Retinal pigment epithelial cell (primary cell): ENCODE measurements at regions not wholly inside any gene's neighbourhood (a gene's known extent, or its start where the extent isn't known, plus 50 kb on each side); places are given as distances from the start of the nearest gene placed in this dataset.

ENCODE experiments used
- DNase-seq: peaks from one replicate; pipeline ENCODE4 v3.0.0-alpha.2; 2010; ENCODE audit warnings: low read depth
- H3K4me3 ChIP-seq: 2 replicates; pipeline ENCODE4 v1.5.1; 2011; ENCODE audit warnings: mild to moderate bottlenecking, low read length, control low read depth, moderate library complexity
- TF ChIP-seq, protein P1 (sequence below): conservative IDR thresholded peaks from 2 replicates; pipeline ENCODE4 v1.5.1; 2011; ENCODE audit warnings: low read depth, low read length, control low read depth, inconsistent platforms

DNA sequence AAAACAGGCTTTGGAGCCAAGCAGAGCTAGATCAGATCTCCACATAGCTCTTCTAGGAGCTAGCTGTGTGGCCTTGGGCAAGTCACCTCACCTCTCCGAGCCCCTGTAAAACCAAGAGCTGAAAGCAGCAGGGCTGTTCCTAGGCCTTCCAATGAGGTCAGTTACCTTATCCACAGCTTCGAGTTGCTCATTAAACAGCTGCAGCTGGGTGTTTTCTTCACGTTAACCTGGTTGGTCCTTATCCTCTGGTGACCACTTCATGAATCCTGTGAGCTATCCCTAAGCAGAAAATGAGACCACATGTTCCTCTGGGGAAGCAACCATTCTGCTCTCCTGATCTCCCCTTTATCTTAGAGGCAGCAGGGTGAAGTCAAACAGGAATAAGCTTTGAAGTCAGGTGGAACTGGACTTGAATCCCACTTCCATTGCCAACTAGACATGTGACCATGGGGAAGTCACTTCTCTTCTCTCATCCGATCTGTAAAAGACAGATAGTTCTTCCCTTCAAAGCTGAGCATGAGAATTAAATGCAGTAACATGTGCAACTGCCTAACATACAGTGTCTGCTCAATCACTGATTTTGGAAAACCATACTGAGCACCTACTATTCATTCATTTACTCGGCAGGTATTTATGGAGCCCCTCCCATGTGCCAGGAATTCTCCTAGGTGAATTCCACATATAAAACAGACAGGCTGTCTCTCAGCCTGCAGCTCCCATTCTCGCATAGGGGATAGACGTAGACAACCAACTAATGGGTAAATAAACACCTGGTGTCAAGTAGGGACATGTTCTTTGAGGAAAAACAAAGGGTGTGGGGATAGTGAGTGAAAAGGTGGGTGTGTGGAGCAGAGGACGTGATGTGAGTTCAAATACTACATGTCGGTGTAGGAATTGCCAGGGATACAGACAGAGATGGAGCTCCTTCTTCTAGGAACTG lies 111.7 kb upstream of the BOD1 start:
- DNase-seq: no peak
- TF ChIP-seq, protein P1, sequence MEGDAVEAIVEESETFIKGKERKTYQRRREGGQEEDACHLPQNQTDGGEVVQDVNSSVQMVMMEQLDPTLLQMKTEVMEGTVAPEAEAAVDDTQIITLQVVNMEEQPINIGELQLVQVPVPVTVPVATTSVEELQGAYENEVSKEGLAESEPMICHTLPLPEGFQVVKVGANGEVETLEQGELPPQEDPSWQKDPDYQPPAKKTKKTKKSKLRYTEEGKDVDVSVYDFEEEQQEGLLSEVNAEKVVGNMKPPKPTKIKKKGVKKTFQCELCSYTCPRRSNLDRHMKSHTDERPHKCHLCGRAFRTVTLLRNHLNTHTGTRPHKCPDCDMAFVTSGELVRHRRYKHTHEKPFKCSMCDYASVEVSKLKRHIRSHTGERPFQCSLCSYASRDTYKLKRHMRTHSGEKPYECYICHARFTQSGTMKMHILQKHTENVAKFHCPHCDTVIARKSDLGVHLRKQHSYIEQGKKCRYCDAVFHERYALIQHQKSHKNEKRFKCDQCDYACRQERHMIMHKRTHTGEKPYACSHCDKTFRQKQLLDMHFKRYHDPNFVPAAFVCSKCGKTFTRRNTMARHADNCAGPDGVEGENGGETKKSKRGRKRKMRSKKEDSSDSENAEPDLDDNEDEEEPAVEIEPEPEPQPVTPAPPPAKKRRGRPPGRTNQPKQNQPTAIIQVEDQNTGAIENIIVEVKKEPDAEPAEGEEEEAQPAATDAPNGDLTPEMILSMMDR: no peak
- no peak overlapping the region for H3K4me3 ChIP-seq

DNA sequence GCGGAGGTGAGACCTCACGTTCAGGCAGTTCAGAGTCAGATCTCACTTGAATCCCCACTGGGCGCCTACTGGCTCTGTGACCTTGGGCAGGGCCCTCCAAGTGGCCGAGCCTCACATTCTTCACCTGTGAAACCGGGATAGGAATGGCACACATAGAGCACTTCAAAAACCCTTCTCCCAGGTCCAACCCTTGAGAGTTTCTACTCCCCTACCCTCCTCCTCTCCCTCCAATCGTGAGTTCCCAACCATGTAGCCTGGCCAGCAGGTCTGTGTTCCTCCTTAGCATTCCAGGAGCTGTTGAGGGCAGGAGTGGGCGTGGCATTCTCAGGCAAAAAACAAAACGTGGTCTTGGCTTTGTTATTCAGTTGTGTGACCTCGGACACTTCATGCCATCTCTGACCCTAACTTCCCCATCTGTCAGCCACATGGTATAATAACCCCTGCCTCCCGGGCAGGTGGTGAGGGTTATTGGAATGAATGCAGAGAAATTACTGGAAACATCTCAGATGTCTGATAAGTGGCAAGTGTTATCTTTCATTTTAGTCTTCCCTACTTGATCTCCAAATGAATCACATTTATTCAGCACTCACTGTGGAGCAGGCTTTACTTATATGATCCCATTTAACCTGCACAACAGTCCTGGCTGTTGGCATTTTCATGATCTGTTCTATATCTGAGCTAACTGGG lies 112.8 kb upstream of the BOD1 start:
- no peak overlapping the region for H3K4me3 ChIP-seq
- no peak for DNase-seq
- TF ChIP-seq, protein P1: no peak

DNA sequence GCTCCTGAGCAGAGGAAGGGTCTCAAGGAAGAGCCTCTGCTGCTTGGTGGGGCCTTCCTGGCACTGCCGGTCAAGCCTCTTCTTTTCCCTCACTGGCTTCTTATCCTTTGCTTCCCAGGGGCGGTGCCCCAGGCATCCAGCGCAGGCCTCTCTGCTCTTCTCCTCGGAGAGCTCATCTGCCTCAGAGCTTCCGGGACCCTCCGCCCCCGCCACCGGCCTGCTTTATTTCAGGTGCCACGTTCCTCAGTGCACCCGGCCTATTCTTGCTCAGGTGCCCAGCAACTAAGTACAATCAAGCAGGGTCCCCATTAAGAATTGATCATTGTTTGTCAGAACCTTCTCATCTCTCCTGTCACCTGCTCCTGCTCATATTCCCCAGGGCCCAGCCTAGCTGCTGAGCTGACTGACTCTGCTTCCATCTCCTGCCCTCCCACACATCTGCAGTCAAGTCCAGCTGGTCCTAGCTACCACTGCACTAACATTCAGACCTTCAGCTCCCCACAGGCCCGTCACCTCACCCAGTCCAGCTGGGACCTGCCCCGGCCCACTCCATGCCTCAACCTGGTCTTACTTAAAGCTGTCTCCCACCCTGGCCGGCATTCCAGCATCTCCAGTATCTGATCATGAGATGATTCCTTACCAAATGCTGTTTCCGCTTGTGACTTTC lies 114.3 kb upstream of the BOD1 start:
- no peak for DNase-seq
- TF ChIP-seq, protein P1: no peak
- H3K4me3 ChIP-seq: no peak overlapping the region

- no peak overlapping the region for H3K4me3 ChIP-seq
- DNase-seq: no peak
- TF ChIP-seq, protein P1: no peak
Measured at GRCh38 chr5:173733021-173733420, 116.6 kb upstream of the BOD1 start.

- DNase-seq: no peak
- TF ChIP-seq, protein P1: peak; percentile 10
- H3K4me3 ChIP-seq: no peak overlapping the region
Measured at GRCh38 chr5:173733425-173733824, 117.0 kb upstream of the BOD1 start.

- TF ChIP-seq, protein P1: no peak
- no peak overlapping the region for H3K4me3 ChIP-seq
- no peak for DNase-seq
Measured at GRCh38 chr5:173733831-173734501, 117.5 kb upstream of the BOD1 start.
